ENCODE measurements at regions not wholly inside any gene's neighbourhood (a gene's known extent, or its start where the extent isn't known, plus 50 kb on each side); places are given as distances from the start of the nearest gene placed in this dataset.
"Not testable (repeated sequence)": the region's sequence is repeated elsewhere in the genome, so short reads cannot be mapped to it uniquely, and the experiment has no call there.

DNA sequence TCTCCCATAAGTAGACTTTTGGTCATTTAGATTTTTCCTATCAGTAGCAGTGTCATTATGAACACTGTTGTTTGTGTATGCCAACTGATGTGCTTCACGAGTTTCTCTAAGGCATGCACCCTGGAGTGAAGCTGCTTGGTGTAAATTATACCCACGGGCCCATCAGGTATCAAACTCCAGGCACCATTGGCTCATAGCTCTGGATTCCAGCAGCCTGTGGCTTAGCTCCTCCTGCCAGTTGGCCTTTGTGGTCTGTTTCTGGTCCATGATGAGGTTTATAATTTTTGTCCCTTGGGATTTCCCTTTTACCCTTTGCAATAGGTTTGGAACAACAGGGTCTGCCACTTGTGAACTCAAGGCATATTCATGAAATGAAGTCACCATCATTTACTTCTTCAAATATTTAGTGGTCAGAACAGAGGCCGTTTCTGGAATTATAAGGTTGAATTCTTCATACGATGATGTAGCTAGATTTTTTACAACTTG lies 350.5 kb downstream of the PRL start (continued):
- TF ChIP-seq, protein P1, sequence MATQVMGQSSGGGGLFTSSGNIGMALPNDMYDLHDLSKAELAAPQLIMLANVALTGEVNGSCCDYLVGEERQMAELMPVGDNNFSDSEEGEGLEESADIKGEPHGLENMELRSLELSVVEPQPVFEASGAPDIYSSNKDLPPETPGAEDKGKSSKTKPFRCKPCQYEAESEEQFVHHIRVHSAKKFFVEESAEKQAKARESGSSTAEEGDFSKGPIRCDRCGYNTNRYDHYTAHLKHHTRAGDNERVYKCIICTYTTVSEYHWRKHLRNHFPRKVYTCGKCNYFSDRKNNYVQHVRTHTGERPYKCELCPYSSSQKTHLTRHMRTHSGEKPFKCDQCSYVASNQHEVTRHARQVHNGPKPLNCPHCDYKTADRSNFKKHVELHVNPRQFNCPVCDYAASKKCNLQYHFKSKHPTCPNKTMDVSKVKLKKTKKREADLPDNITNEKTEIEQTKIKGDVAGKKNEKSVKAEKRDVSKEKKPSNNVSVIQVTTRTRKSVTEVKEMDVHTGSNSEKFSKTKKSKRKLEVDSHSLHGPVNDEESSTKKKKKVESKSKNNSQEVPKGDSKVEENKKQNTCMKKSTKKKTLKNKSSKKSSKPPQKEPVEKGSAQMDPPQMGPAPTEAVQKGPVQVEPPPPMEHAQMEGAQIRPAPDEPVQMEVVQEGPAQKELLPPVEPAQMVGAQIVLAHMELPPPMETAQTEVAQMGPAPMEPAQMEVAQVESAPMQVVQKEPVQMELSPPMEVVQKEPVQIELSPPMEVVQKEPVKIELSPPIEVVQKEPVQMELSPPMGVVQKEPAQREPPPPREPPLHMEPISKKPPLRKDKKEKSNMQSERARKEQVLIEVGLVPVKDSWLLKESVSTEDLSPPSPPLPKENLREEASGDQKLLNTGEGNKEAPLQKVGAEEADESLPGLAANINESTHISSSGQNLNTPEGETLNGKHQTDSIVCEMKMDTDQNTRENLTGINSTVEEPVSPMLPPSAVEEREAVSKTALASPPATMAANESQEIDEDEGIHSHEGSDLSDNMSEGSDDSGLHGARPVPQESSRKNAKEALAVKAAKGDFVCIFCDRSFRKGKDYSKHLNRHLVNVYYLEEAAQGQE (IDR thresholded peaks at IDR 0.05): no peak
- TF ChIP-seq ESRRA (IDR thresholded peaks at IDR 0.05; ENCODE audit: borderline replicate concordance, low read length): no peak
- TF ChIP-seq HOXB5 (CRISPR knock-in tag; IDR thresholded peaks at IDR 0.05): no peak
- TF ChIP-seq, protein P2, sequence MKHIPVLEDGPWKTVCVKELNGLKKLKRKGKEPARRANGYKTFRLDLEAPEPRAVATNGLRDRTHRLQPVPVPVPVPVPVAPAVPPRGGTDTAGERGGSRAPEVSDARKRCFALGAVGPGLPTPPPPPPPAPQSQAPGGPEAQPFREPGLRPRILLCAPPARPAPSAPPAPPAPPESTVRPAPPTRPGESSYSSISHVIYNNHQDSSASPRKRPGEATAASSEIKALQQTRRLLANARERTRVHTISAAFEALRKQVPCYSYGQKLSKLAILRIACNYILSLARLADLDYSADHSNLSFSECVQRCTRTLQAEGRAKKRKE (CRISPR knock-in tag; IDR thresholded peaks at IDR 0.05; ENCODE audit: low read depth): no peak
- TF ChIP-seq FOSL2 (IDR thresholded peaks at IDR 0.05): no peak
- no peak for TF ChIP-seq FOSL2 (CRISPR knock-in tag; IDR thresholded peaks at IDR 0.05)
- TF ChIP-seq JUN (IDR thresholded peaks at IDR 0.05): no peak
- TF ChIP-seq POLR2AphosphoS2 (conservative IDR thresholded peaks at IDR 0.05; ENCODE audit: low read length): no peak
- TF ChIP-seq EP300 (IDR thresholded peaks at IDR 0.05): no peak
- TF ChIP-seq RCOR1 (IDR thresholded peaks at IDR 0.05; ENCODE audit: low read depth, low read length): no peak
- no peak for TF ChIP-seq POLR2A (IDR thresholded peaks at IDR 0.05; ENCODE audit: low read length)

DNA sequence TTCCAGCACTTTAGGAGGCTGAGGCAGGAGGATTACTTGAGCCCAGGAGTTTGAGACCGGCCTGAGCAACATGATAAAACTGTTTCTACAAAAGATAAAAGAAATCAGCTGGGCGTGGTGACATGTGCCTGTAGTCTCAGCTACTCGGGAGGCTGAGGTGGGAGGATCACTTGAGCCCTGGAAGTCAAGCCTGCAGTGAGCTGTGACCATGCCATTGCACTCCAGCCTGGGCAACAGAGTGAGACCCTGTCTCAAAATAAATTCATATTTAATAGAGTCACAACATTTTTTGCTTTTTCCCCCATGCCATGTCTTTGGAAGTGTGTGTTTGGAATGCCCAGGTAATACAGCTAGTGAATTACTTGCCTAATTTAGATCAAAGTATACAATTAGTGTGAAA lies 349.6 kb downstream of the PRL start:
- DNase-seq (ENCODE audit: low read depth in 1 of 2, low spot score in 1 of 2); ATAC-seq; FAIRE-seq; POLR2A ChIA-PET; H3K4me3 ChIP-seq; H3K4me2 ChIP-seq; H3K9me3 ChIP-seq; CTCF ChIA-PET: not testable (repeated sequence)
- 85% methylated on average over 3 of the region's 3 CpGs for WGBS (ENCODE audit: missing lambda C conversion rate)
- Histone ChIP-seq H3K4me1 (peaks cover 52% of the 10 kb centered on the region), H3K27ac (peak overlapping the region in 1 of 2 experiments; percentile 70; a peak in 3 of 6 replicates)

DNA sequence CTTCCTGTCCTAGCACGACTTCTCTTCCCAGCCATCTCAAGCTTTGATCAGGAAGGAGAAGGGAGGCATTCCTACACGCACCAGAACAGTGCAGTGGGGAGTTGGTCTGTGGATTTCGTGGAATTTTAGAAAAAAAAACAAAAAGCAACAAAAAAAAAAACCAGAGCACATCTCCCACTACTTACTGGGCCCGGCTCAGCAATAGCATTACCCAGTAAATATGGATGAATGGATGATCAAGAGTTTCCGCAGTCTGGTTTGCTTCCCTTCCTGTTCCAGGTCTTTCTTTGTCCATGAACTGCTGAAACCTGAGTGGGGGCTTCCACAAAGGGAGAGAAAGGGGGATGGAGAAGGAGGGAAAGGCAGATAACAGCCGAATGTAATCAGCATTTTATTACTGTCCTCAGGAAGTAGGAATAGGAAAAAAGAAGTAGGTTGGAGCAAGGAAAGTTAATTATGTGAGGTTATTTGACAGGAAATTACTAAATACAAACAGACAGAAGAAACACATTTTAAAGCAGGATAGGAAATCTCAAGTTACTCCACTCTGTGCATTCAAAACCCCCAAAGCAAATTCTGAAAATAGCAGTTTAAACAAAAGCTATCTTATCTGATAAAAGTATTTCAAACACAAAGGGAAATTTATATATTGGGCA lies 349.0 kb downstream of the PRL start:
- DNase-seq (ENCODE audit: low read depth in 1 of 2, low spot score in 1 of 2): no peak
- no peak for FAIRE-seq
- peaks cover 46% of the 10 kb centered on the region for H3K4me1 ChIP-seq
- POLR2A ChIA-PET: no interaction called here
- no peak overlapping the region for H3K4me3 ChIP-seq
- peak overlapping the region; percentile 45 to 70; a peak in 5 of 6 replicates for H3K27ac ChIP-seq
- H3K9me3 ChIP-seq: no peaks in the 10 kb centered on the region
- WGBS (ENCODE audit: missing lambda C conversion rate): 54% methylated on average over 6 of the region's 6 CpGs
- TF ChIP-seq MAZ (IDR thresholded peaks at IDR 0.05; ENCODE audit: borderline replicate concordance, low read depth, low read length): no peak
- no peak for TF ChIP-seq HOXB13 (CRISPR knock-in tag; IDR thresholded peaks at IDR 0.05; ENCODE audit: low read depth)
- no peak for TF ChIP-seq SREBF2 (IDR thresholded peaks at IDR 0.05)
- TF ChIP-seq MYC (IDR thresholded peaks at IDR 0.05; ENCODE audit: borderline replicate concordance, low read length): no peak
- peak overlapping the region; percentile 28; the same call in 2 of the 3 replicates for H3K4me2 ChIP-seq
- CTCF ChIA-PET: no interaction called here
- ATAC-seq: no peak

DNA sequence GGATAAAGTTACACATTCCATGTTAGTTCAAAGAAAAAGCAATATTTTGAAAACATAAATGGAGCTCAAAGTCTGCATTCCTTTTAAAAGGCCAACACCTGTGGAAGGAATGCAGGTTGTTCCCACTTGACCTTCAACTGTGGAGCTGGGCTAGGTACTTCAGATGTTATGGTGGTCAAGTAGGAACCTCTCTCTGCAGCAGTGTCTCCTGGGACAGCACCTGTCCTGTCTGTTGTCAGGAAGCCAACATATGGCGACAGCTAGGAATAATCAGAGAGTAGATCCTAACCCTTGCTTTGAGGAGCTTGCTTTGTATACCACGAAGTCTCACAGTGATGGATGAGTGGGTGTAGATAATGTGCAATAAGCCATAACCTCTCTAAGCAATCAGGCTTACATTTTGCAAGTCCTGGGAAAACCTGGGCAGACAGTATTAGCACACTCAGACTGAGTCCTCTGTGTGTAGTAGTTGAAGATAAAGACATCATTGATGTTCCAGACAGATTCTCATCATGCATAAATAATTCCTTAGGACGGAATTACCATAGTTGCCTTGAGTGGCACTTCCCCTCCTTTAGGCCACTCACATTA lies 347.5 kb downstream of the PRL start:
- Histone ChIP-seq H3K4me3 (no peak overlapping the region), H3K4me1 (peaks cover 42% of the 10 kb centered on the region), H3K27ac (peak overlapping the region; percentile 21 to 59; a peak in 3 of 6 replicates), H3K9me3 (no peaks in the 10 kb centered on the region), H3K4me2 (peak overlapping the region; percentile 44)
- WGBS (ENCODE audit: missing lambda C conversion rate): 75% methylated on average over 3 of the region's 3 CpGs
- ChIA-PET POLR2A (no interaction called here), CTCF (interaction anchor here (0.6 to 0.7 kb wide), 2 partner anchors 66 to 274 kb away, joined by 3 to 4 read pairs; no protein-coding TSS in a partner anchor)
- DNase-seq (ENCODE audit: low read depth in 1 of 2, low spot score in 1 of 2): no peak
- no peak for FAIRE-seq
- ATAC-seq: peak in 1 of 2 experiments; percentile 33; a peak in 2 of 6 replicates
- TF ChIP-seq SREBF2 (IDR thresholded peaks at IDR 0.05): no peak
- TF ChIP-seq, protein P1 (IDR thresholded peaks at IDR 0.05): no peak
- no peak for TF ChIP-seq KDM1A (IDR thresholded peaks at IDR 0.05; ENCODE audit: low read depth)
- TF ChIP-seq, protein P3, sequence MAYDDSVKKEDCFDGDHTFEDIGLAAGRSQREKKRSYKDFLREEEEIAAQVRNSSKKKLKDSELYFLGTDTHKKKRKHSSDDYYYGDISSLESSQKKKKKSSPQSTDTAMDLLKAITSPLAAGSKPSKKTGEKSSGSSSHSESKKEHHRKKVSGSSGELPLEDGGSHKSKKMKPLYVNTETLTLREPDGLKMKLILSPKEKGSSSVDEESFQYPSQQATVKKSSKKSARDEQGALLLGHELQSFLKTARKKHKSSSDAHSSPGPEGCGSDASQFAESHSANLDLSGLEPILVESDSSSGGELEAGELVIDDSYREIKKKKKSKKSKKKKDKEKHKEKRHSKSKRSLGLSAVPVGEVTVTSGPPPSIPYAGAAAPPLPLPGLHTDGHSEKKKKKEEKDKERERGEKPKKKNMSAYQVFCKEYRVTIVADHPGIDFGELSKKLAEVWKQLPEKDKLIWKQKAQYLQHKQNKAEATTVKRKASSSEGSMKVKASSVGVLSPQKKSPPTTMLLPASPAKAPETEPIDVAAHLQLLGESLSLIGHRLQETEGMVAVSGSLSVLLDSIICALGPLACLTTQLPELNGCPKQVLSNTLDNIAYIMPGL (CRISPR knock-in tag; IDR thresholded peaks at IDR 0.05; ENCODE audit: borderline replicate concordance): no peak
- no peak for TF ChIP-seq CHD4 (IDR thresholded peaks at IDR 0.05; ENCODE audit: borderline replicate concordance)
- TF ChIP-seq, protein P4, sequence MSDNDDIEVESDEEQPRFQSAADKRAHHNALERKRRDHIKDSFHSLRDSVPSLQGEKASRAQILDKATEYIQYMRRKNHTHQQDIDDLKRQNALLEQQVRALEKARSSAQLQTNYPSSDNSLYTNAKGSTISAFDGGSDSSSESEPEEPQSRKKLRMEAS (IDR thresholded peaks at IDR 0.05): no peak
- no peak for TF ChIP-seq FOXS1 (CRISPR knock-in tag; IDR thresholded peaks at IDR 0.05)
- no peak for TF ChIP-seq JUN (IDR thresholded peaks at IDR 0.05)
- no peak for TF ChIP-seq ESRRA (IDR thresholded peaks at IDR 0.05; ENCODE audit: borderline replicate concordance, low read length)

Measured in A549 (cell line).